T-cell (primary cell): ENCODE measurements at regions not wholly inside any gene's neighbourhood (a gene's known extent, or its start where the extent isn't known, plus 50 kb on each side); places are given as distances from the start of the nearest gene placed in this dataset.

Source experiments
- ATAC-seq, 4 experiments: fragments of 200-7000 bp in 3 of 4; fragments of 150-1000 bp in 1 of 4; cut with Tn5 transposase; replicated peaks in 1 of 4; 1 replicate in 3 of 4; 2 replicates in 1 of 4; pipeline ENCODE4 v1.10.0; 2021; ENCODE audit warnings: moderate library complexity in 3 of 4, mild to moderate bottlenecking in 2 of 4, moderate number of reproducible peaks in 1 of 4
- CTCF ChIA-PET, 2 donors: fragments of 300-600 bp; sonication (Branson Sonifier 250); formaldehyde crosslinking; loops; one replicate each; lab custom pipeline; 2022; ENCODE audit warnings: antibody characterized with exemption in 2 of 2; lab: Charles Lee
- POLR2A ChIA-PET, 2 donors: fragments of 300-600 bp; sonication (Branson Sonifier 250); formaldehyde crosslinking; loops; one replicate each; lab custom pipeline; 2022; ENCODE audit warnings: antibody characterized with exemption in 2 of 2; lab: Charles Lee
- DNase-seq, 35 experiments: peaks; one replicate each; pipeline versions ENCODE4 v3.0.0 to v3.0.0-alpha.2; 2013 to 2023
- H3K27ac ChIP-seq: one replicate; pipeline ENCODE4 v1.5.1; 2013; ENCODE audit warnings: low read length
- H3K27me3 ChIP-seq, 2 experiments: replicated peaks in 1 of 2; 1 replicate in 1 of 2; 2 replicates in 1 of 2; pipeline versions ENCODE4 v1.6.1 to v1.7.0; 2013; ENCODE audit warnings: low read length in 1 of 2, mixed read lengths in 1 of 2; ENCODE audit not compliant: control insufficient read depth in 2 of 2, insufficient read depth in 2 of 2; ENCODE audit errors: extremely low read depth in 1 of 2
- H3K36me3 ChIP-seq, 2 donors: 1 replicate in 1 of 2; 2 replicates in 1 of 2; pipeline versions ENCODE4 v1.6.1 to v1.7.0; 2013; ENCODE audit warnings: low read length in 1 of 2; ENCODE audit not compliant: control insufficient read depth in 2 of 2, insufficient read depth in 1 of 2; ENCODE audit errors: extremely low read depth in 1 of 2
- H3K4me1 ChIP-seq, 2 experiments: 1 replicate in 1 of 2; 2 replicates in 1 of 2; pipeline versions ENCODE4 v1.6.1 to v1.7.0; 2013; ENCODE audit warnings: low read length in 2 of 2, mixed read lengths in 1 of 2; ENCODE audit not compliant: insufficient read depth in 2 of 2, control insufficient read depth in 1 of 2; ENCODE audit errors: extremely low read depth in 1 of 2
- H3K4me3 ChIP-seq, 2 donors: 1 replicate in 1 of 2; 2 replicates in 1 of 2; pipeline versions ENCODE4 v1.5.1 to v1.7.0; 2013; ENCODE audit warnings: mild to moderate bottlenecking in 2 of 2, low read length in 1 of 2, moderate library complexity in 1 of 2; ENCODE audit not compliant: control insufficient read depth in 1 of 2; ENCODE audit errors: extremely low read depth in 1 of 2
- H3K9me3 ChIP-seq: 2 replicates; pipeline ENCODE4 v1.7.0; 2013
- H3K27ac Mint-ChIP-seq, 2 donors: one replicate each; pipeline ENCODE4 v1.8.0; 2020 to 2021; ENCODE audit warnings: mild to moderate bottlenecking in 2 of 2, mixed read lengths in 2 of 2
- H3K27me3 Mint-ChIP-seq, 2 donors: one replicate each; pipeline ENCODE4 v1.8.0; 2021 to 2022; ENCODE audit warnings: mixed read lengths in 2 of 2
- H3K36me3 Mint-ChIP-seq: one replicate; pipeline ENCODE4 v1.8.0; 2021; ENCODE audit warnings: mixed read lengths
- H3K4me1 Mint-ChIP-seq, 3 donors: one replicate each; pipeline ENCODE4 v1.8.0; 2020 to 2022; ENCODE audit warnings: mixed read lengths in 3 of 3, mild to moderate bottlenecking in 1 of 3
- H3K4me3 Mint-ChIP-seq, 3 donors: one replicate each; pipeline ENCODE4 v1.8.0; 2020 to 2022; ENCODE audit warnings: mild to moderate bottlenecking in 3 of 3, mixed read lengths in 3 of 3, moderate library complexity in 3 of 3
- H3K9me3 Mint-ChIP-seq, 3 donors: one replicate each; pipeline ENCODE4 v1.8.0; 2020 to 2022; ENCODE audit warnings: mixed read lengths in 3 of 3
- WGBS: methylation state at CpG from one replicate; pipeline ENCODE4 v1.1.5; 2013; ENCODE audit warnings: missing lambda C conversion rate; ENCODE audit not compliant: insufficient coverage; 5-methylcytosine and 5-hydroxymethylcytosine counted together

DNA sequence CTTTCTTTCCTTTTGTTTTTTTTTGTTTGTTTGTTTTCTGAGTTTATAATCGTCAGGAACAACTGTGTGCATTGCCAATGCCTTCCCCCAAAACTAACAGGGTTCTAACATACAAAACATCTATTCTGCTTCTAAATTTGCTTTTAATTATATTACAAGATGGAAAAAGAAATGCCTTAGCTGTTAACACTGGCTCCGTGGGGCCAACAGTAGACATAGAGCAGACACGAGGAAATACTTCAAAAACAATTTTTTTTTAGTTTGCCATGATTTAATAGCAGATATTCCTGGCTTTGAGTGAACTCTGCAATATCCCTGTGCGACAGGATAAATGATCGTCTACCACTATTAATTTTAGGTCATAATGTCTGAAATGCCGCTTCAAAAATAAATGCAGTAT, 153.3 kb upstream of the HNRNPA3 start:
- Mint-ChIP-seq H3K9me3 (no peaks in the 10 kb centered on the region), H3K4me3 (no peak overlapping the region), H3K27me3 (peaks cover 8% of the 10 kb centered on the region in 2 donors), H3K36me3 (no peaks in the 10 kb centered on the region), H3K27ac (no peak overlapping the region), H3K4me1 (no peaks in the 10 kb centered on the region)
- DNase-seq (no peak), ATAC-seq (no peak)
- H3K27me3 ChIP-seq, result no peaks in the 10 kb centered on the region
- CTCF ChIA-PET, result no interaction called here
- no peaks in the 10 kb centered on the region for H3K36me3 ChIP-seq
- 92% methylated on average over 2 of the region's 6 CpGs for WGBS
- no peaks in the 10 kb centered on the region for H3K9me3 ChIP-seq
- POLR2A ChIA-PET, result interaction anchor here in 1 of 2 donors (0.7 kb wide), 1 partner anchor 284 kb away, joined by 4 read pairs; no protein-coding TSS in a partner anchor
- H3K4me3 ChIP-seq, result no peak overlapping the region
- H3K27ac ChIP-seq, result no peak overlapping the region
- H3K4me1 ChIP-seq, result no peaks in the 10 kb centered on the region

DNA sequence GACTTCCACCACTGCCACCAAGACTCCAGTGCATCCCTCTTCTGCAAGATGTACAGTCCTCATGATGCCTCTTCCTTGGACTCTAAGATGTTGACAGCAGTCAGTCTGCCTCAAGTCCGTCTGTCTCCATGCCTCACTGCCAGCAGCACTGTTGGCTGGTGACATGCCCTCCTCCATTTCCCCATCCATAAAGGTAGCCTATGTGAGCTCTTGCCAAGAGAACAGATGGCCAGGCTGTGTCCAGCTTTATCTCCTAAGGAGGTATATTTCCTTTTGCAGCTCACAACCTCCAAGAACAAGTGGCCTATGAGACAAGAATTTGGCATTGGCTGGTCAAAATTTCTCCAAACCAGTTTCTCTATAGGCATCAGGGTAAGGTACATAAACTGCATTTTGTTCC, 149.3 kb upstream of the HNRNPA3 start:
- H3K4me3 Mint-ChIP-seq, result no peak overlapping the region
- DNase-seq (no peak), ATAC-seq (no peak)
- H3K9me3 Mint-ChIP-seq, result no peaks in the 10 kb centered on the region
- Histone ChIP-seq H3K4me1 (no peaks in the 10 kb centered on the region), H3K4me3 (no peak overlapping the region), H3K36me3 (no peaks in the 10 kb centered on the region), H3K27ac (no peak overlapping the region), H3K9me3 (no peaks in the 10 kb centered on the region), H3K27me3 (no peaks in the 10 kb centered on the region)
- no CpG with 5 or more reads among the region's 1 CpG for WGBS
- H3K27ac Mint-ChIP-seq, result no peak overlapping the region
- H3K27me3 Mint-ChIP-seq, result peaks cover 14 to 16% of the 10 kb centered on the region in 2 donors
- no peaks in the 10 kb centered on the region for H3K36me3 Mint-ChIP-seq
- CTCF ChIA-PET, result no interaction called here
- POLR2A ChIA-PET, result no interaction called here
- H3K4me1 Mint-ChIP-seq, result no peaks in the 10 kb centered on the region

DNA sequence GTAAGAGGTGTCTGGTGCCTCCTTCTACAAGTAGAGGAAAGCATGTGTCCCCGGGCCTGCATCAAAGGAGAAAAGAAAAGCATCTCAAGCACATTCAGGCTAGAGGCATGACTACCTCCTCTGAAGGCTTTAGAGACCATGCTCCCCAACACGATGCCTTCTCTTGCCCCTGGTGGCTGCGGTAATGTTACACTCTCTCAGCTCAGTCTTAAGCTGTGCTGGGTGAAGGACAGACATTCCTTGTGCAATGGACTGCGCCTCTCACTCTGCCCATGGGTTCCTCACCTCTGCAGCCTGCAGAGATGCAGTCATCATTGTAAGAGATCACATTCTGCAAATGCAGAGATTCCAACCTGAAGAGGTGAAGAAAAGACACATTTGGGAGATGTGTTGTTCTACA, 148.2 kb upstream of the HNRNPA3 start:
- Histone ChIP-seq H3K36me3 (no peaks in the 10 kb centered on the region), H3K27ac (no peak overlapping the region), H3K4me1 (no peaks in the 10 kb centered on the region), H3K9me3 (no peaks in the 10 kb centered on the region), H3K27me3 (no peaks in the 10 kb centered on the region), H3K4me3 (no peak overlapping the region)
- Mint-ChIP-seq H3K27ac (no peak overlapping the region), H3K36me3 (no peaks in the 10 kb centered on the region), H3K4me3 (no peak overlapping the region), H3K9me3 (no peaks in the 10 kb centered on the region), H3K4me1 (no peaks in the 10 kb centered on the region), H3K27me3 (peaks cover 16 to 17% of the 10 kb centered on the region in 2 donors)
- ATAC-seq (no peak), DNase-seq (no peak)
- 100% methylated on average over 2 of the region's 4 CpGs for WGBS
- POLR2A ChIA-PET, result no interaction called here
- CTCF ChIA-PET, result no interaction called here

DNA sequence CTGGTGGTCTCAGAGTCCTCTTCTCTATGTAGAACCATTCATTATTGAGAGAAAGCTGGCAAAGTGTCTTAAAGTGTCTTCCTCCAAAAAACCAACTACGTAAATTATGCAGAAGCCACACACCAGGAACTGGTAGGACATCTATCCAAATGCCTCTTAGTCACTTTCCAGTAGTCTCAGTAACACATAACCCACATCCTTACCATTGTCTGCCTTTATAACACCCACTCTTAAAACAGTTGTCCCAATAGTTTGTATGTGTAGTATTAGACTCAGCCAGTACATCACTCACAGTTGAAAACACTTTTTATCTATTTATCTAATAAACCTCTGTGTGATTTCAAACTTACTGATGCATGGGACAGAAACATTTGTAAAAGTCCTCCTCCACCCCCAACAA, 143.6 kb upstream of the HNRNPA3 start:
- no peak overlapping the region for H3K4me3 ChIP-seq
- Mint-ChIP-seq H3K27me3 (peaks cover 13 to 14% of the 10 kb centered on the region in 2 donors), H3K27ac (no peak overlapping the region), H3K9me3 (no peaks in the 10 kb centered on the region), H3K36me3 (no peaks in the 10 kb centered on the region), H3K4me1 (no peaks in the 10 kb centered on the region), H3K4me3 (no peak overlapping the region)
- H3K4me1 ChIP-seq, result no peaks in the 10 kb centered on the region
- H3K36me3 ChIP-seq, result no peaks in the 10 kb centered on the region
- ChIA-PET CTCF (no interaction called here), POLR2A (interaction anchor here in 1 of 2 donors (0.6 kb wide), 1 partner anchor 12 kb away, joined by 3 read pairs; no protein-coding TSS in a partner anchor)
- DNase-seq (no peak), ATAC-seq (no peak)
- WGBS, result no CpG with 5 or more reads among the region's 1 CpG
- no peak overlapping the region for H3K27ac ChIP-seq
- H3K27me3 ChIP-seq, result peaks cover 0 to 4% of the 10 kb centered on the region in 2 experiments
- no peaks in the 10 kb centered on the region for H3K9me3 ChIP-seq

DNA sequence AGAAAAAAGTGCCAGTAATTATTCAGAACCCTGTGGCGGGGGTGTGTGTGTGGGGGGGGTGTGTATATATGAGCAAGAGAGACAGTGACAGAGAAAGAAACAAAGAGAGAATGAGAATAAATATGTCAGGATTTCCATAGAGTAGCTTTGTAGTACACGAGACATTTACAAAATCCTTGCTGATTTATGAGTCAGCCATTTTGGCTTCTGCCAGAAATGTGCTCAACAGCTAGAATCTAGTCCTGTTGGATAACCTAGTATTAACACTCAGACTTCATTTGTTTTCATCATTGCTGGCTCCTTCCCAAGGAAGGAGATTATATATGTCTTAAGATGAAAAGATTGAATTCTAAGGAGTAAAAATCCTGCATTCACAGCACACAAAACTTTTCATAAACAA, 140.5 kb upstream of the HNRNPA3 start:
- ATAC-seq, result no peak
- Histone ChIP-seq H3K4me1 (no peaks in the 10 kb centered on the region), H3K36me3 (no peaks in the 10 kb centered on the region), H3K27me3 (peaks cover 0 to 9% of the 10 kb centered on the region in 2 experiments), H3K9me3 (no peaks in the 10 kb centered on the region), H3K4me3 (no peak overlapping the region), H3K27ac (no peak overlapping the region)
- no peak overlapping the region for H3K4me3 Mint-ChIP-seq
- H3K36me3 Mint-ChIP-seq, result no peaks in the 10 kb centered on the region
- no peak for DNase-seq
- peaks cover 16% of the 10 kb centered on the region in 2 donors for H3K27me3 Mint-ChIP-seq
- CTCF ChIA-PET, result interaction anchor here in 1 of 2 donors (0.6 kb wide), 1 partner anchor 189 kb away, joined by 3 read pairs; no protein-coding TSS in a partner anchor
- H3K9me3 Mint-ChIP-seq, result no peaks in the 10 kb centered on the region
- POLR2A ChIA-PET, result no interaction called here
- H3K4me1 Mint-ChIP-seq, result no peaks in the 10 kb centered on the region
- no peak overlapping the region for H3K27ac Mint-ChIP-seq
- WGBS, result 33% methylated on average over 1 of the region's 2 CpGs

DNA sequence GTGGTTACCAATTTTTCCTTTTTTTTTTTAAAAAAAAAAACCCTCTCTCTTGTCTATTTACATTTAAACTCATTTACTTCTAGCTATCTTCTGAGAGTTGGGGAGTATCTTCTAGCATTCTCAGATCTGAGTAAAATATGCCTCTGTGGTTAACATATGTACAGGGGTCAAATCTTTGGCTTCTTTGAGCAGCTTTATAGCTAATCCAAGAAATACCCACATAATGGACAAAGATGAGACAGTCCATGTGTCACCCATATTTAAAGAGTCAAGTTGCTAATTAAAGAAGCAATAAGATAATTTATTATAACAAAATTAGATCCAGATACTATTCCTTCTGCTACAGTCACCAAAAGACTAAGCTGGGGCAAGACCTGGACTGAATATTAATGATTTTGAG, 139.0 kb upstream of the HNRNPA3 start:
- Histone ChIP-seq H3K36me3 (no peaks in the 10 kb centered on the region), H3K4me1 (no peaks in the 10 kb centered on the region), H3K9me3 (no peaks in the 10 kb centered on the region), H3K4me3 (no peak overlapping the region), H3K27ac (no peak overlapping the region), H3K27me3 (peaks cover 0 to 12% of the 10 kb centered on the region in 2 experiments)
- no peak overlapping the region for H3K27ac Mint-ChIP-seq
- no peaks in the 10 kb centered on the region for H3K36me3 Mint-ChIP-seq
- ChIA-PET POLR2A (interaction anchor here (0.5 to 0.6 kb wide), 3 partner anchors 9 to 457 kb away, joined by 3 to 5 read pairs (median 4); no protein-coding TSS in a partner anchor), CTCF (interaction anchor here in 1 of 2 donors (0.6 to 0.7 kb wide), 2 partner anchors 946 to 1092 kb away, joined by 4 to 5 read pairs; no protein-coding TSS in a partner anchor)
- DNase-seq (no peak), ATAC-seq (no peak)
- no peaks in the 10 kb centered on the region for H3K4me1 Mint-ChIP-seq
- H3K27me3 Mint-ChIP-seq, result peaks cover 14 to 24% of the 10 kb centered on the region in 2 donors
- H3K4me3 Mint-ChIP-seq, result no peak overlapping the region
- no peaks in the 10 kb centered on the region for H3K9me3 Mint-ChIP-seq
